H54 (cell line): ENCODE measurements at regions not wholly inside any gene's neighbourhood (a gene's known extent, or its start where the extent isn't known, plus 50 kb on each side); places are given as distances from the start of the nearest gene placed in this dataset.

Experiments
- DNase-seq: peaks from one replicate; pipeline ENCODE4 v3.0.0; 2011; ENCODE audit warnings: low spot score, mixed read lengths; ENCODE audit not compliant: insufficient read length
- FAIRE-seq: peaks from 3 replicates; lab custom pipeline; 2011; peaks lifted over from hg19 to GRCh38; lab: Jason Lieb, UNC
- POLR2A ChIP-seq: IDR thresholded peaks from 2 replicates; pipeline ENCODE4 v1.6.1; 2011; ENCODE audit warnings: low read depth, mild to moderate bottlenecking, low read length

- no peak for FAIRE-seq
- no peak for DNase-seq
- TF ChIP-seq POLR2A: no peak
These were observed 105.1 kb upstream of the TOX3 start for GRCh38 chr16:52652033-52652432.

GRCh38 chr16:52650789-52651188, 103.8 kb upstream of the TOX3 start:
- FAIRE-seq (no peak), DNase-seq (no peak)
- no peak for TF ChIP-seq POLR2A

DNA sequence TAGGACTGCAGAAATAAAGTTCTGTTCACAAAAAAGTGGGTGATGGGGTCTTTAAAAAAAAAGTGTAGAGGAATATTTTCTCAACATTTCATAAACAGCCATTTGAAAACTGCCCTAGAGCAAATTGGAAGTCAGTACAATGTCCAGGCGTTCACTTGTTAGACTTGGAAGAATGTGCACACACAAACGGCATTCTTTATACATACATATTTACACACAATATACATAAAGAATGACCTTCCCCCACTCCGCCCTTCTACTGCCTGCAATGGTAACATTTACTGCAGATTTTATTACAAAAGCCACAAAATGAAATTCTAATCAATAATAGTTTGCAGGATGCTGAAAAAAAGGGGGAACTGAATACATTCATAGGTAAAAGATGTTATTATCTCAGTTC, 103.4 kb upstream of the TOX3 start:
- TF ChIP-seq POLR2A: no peak
- DNase-seq (no peak), FAIRE-seq (no peak)

GRCh38 chr16:52649870-52650269, 102.9 kb upstream of the TOX3 start:
- DNase-seq (no peak), FAIRE-seq (no peak)
- no peak for TF ChIP-seq POLR2A

GRCh38 chr16:52647588-52647987, 100.6 kb upstream of the TOX3 start:
- TF ChIP-seq POLR2A: no peak
- FAIRE-seq: no peak
- no peak for DNase-seq

- DNase-seq: no peak
- FAIRE-seq: no peak
- no peak for TF ChIP-seq POLR2A
These were observed 96.1 kb upstream of the TOX3 start for GRCh38 chr16:52643006-52643405.

DNA sequence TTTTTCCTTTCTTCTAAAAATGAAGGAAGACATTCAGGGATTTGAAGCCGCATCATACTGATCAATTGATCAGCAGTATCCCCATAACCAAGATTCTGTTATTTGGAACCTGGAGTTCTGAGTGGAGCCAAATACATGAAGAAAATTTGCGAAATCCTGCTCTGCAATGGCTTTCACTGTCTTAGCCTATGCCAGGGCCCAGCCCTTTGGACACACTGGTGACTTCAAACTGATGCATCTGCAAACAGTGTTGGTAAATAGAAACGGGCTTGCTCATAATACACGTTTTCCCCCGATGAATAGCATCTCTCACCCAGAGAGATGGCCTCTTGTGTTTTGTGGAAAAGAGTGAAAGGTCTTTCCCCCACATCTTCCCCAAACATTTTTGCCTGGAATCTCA, 87.6 kb upstream of the TOX3 start:
- no peak for FAIRE-seq
- no peak for TF ChIP-seq POLR2A
- DNase-seq: no peak

DNA sequence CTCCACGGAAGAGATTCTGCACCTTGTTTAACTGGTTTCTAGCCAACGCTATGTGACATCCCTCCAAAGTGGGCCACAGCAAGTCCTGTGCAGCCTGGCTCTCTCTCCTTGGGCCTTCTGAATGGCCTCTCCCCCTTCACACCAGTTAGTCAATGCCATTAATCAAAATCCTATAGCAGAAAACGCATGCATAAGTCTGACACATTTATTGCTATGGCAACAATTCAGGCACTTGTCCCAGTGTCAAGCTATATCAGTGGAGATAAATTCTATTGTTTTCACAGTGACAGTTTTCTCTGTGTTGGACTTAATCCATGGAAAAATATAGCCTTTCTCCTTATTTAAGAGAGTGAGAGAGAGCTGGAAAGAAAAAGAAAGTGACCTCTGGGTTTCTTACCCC, 87.2 kb upstream of the TOX3 start:
- DNase-seq (no peak), FAIRE-seq (no peak)
- TF ChIP-seq POLR2A: no peak

DNA sequence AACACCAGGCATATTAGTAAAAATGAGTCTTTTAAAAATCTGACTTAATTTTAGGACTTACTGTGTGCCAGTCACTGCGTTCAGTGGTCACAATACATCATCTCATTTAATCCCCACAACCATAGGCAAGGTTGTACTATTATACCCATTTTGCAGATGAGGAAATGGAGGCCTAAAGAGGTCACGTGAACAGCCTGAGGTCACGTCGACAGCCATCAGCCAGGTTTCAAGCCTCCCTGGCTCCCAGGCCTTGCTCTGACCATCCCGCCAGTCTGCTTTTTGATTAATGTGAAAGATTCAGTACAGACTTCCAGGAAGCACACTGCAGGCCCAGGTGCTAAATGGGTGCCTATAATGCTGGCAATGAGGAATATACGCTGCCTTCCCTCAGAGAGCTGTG, 86.3 kb upstream of the TOX3 start:
- FAIRE-seq (no peak), DNase-seq (no peak)
- no peak for TF ChIP-seq POLR2A

DNA sequence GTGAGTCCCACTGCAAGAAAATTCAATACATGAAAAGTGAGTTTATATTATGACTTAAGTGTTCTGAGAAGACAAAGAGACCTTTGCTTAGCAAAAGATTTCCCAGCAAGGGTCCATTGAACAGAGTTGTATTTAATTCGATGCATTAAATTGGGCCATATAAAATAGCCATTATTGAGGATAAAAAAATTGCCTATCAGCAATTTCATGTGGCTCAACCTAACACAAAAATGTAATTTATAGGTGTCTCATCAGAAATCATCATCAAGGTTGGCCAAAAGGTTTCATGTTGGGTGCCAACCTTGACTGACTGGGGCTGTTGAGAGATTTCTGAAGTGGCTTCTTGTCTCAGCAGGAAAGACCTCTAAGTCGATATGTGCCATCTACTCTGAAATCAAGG, 84.8 kb upstream of the TOX3 start:
- FAIRE-seq (no peak), DNase-seq (no peak)
- no peak for TF ChIP-seq POLR2A

GRCh38 chr16:52630711-52631110, 83.8 kb upstream of the TOX3 start:
- DNase-seq (no peak), FAIRE-seq (no peak)
- no peak for TF ChIP-seq POLR2A

- FAIRE-seq (no peak), DNase-seq (no peak)
- no peak for TF ChIP-seq POLR2A
These were observed 82.4 kb upstream of the TOX3 start for GRCh38 chr16:52629296-52629695.

DNA sequence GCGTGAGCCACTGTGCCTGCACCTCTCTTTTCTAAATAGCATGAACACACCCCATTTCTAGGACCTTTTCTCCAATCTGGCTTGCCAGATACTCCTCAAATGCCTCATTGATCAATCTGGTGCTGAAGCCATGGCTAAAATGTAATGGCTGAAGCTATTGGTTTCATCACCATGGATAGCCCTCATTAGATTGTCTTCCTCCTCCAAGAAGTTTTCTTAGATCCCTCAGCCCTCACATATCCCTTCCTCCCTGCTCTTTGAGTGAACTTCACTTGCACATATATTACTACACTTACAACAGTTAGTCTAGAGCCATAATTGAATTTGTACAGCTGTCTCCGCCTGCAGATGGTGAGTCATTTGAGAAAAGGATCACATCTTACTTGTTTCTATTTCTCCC, 77.9 kb upstream of the TOX3 start:
- no peak for TF ChIP-seq POLR2A
- DNase-seq: no peak
- no peak for FAIRE-seq

DNA sequence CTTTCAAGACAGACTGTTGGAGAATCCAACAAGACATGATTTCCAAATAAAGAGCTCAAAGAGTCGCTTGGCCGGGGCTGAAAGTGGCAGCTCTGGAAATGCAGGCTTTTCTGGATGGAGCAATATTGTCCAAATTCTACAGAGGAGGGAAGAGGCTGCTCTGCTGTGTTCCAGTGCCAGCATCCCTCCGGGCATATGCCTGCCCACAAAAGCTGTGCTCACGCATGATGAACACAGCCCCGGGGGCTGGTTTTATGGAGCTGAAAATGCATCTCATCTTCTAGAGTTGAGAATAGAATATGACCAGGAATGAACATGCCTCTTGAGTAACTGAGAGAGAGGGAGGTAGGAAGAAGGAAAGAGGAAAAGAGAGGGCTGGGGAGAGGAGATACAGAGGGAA, 74.7 kb upstream of the TOX3 start:
- FAIRE-seq: no peak
- DNase-seq: no peak
- TF ChIP-seq POLR2A: no peak

GRCh38 chr16:52618753-52619497, 72.0 kb upstream of the TOX3 start:
- no peak for TF ChIP-seq POLR2A
- DNase-seq: no peak
- no peak for FAIRE-seq
